ENCODE measurements at regions not wholly inside any gene's neighbourhood (a gene's known extent, or its start where the extent isn't known, plus 50 kb on each side); places are given as distances from the start of the nearest gene placed in this dataset.

DNA sequence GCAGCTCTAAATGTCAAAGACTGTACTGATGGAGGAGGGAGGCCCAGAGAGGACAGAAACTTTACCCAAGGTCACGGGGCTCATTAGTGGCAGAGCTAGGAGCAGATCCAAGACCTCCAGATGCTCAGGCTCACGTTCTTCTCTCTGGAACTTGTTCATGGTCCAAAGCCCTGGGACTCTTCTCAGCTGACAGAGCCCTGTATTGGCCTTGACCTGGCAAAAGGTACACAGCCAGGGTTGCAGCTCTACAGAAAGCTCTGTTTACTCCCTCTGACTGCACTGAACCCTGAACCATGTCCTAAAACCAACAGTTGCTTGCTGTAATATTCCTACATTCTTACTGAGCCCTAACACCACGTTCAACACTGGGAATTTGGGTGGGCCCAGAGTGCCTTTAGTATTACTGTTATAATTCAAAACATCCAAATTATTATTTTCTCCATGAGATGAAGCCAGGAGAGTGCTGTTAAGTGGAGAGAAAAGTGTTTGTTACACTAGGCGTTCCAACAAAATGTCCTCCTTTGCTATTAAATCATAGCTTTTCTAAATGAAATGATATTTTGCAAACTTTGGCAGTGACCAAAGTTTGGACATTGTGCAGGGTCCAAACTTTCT, 602.4 kb upstream of the CLINT1 start:
- TF ChIP-seq POLR2A (IDR thresholded peaks at IDR 0.05; ENCODE audit: low read depth, low read length) (no peak), POLR2AphosphoS5 (IDR thresholded peaks at IDR 0.05; ENCODE audit: low read depth, low read length) (no peak)

All from GM12892 (cell line).